ENCODE measurements at regions not wholly inside any gene's neighbourhood (a gene's known extent, or its start where the extent isn't known, plus 50 kb on each side); places are given as distances from the start of the nearest gene placed in this dataset.

DNA sequence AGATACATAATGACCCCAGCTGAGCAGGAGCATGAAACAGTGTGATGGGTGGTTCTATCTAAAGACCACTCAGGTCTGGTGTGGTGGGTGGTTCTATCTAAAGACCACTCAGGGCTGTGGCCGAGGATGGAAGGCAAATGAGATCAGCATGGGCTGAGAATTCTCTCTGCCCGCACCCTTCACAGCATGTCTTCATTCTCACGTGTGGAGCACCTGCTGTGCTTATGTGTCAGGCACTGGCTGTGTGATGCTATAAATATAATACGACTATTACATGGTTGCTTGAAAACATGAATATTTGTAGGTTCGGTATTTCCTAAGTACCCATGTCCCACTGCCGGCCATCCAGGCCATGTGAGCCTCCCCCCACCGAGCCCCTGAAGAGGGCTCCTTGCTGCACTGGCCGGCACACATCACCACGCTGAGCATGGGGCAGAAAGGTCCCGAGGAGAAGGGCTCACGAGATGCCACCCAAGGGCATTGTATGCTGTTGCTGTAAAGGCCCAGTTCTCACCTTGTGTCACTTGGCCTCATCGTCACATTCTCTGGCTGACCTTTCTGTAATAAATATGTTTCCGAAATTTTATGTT lies 810.2 kb downstream of the UQCRFS1 start:
- Histone ChIP-seq H3K9me3 (ENCODE audit: insufficient read depth, low read depth) (no peaks in the 10 kb centered on the region), H3K27ac (no peak overlapping the region), H4K20me1 (ENCODE audit: insufficient read depth) (no peaks in the 10 kb centered on the region), H3K4me1 (replicated peaks; ENCODE audit: insufficient read depth) (no peaks in the 10 kb centered on the region), H2AFZ (no peak overlapping the region), H3K4me3 (no peak overlapping the region), H3K27me3 (ENCODE audit: insufficient read depth, low read depth) (peaks cover 47% of the 10 kb centered on the region), H3F3A (ENCODE audit: insufficient read depth, low read depth) (no peaks in the 10 kb centered on the region), H3K36me3 (ENCODE audit: low read depth) (no peaks in the 10 kb centered on the region), H3K4me2 (no peak overlapping the region), H3K9me2 (ENCODE audit: insufficient read depth) (no peaks in the 10 kb centered on the region), H3K79me2 (ENCODE audit: low read depth) (no peaks in the 10 kb centered on the region)
- BruUV-seq (replicated peaks), result no TSS peak
- CTCF ChIA-PET, result no interaction called here
- TF ChIP-seq, protein P1, sequence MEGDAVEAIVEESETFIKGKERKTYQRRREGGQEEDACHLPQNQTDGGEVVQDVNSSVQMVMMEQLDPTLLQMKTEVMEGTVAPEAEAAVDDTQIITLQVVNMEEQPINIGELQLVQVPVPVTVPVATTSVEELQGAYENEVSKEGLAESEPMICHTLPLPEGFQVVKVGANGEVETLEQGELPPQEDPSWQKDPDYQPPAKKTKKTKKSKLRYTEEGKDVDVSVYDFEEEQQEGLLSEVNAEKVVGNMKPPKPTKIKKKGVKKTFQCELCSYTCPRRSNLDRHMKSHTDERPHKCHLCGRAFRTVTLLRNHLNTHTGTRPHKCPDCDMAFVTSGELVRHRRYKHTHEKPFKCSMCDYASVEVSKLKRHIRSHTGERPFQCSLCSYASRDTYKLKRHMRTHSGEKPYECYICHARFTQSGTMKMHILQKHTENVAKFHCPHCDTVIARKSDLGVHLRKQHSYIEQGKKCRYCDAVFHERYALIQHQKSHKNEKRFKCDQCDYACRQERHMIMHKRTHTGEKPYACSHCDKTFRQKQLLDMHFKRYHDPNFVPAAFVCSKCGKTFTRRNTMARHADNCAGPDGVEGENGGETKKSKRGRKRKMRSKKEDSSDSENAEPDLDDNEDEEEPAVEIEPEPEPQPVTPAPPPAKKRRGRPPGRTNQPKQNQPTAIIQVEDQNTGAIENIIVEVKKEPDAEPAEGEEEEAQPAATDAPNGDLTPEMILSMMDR (conservative IDR thresholded peaks at IDR 0.05), result no peak
- TF ChIP-seq EZH2 (IDR thresholded peaks at IDR 0.05; ENCODE audit: low read depth), result no peak
- POLR2A ChIA-PET (ENCODE audit: unreplicated experiment), result no interaction called here
- DNase-seq, result no peak
- intact Hi-C loops (cut with micrococcal nuclease; ENCODE audit: unreplicated experiment), result no loop called here

DNA sequence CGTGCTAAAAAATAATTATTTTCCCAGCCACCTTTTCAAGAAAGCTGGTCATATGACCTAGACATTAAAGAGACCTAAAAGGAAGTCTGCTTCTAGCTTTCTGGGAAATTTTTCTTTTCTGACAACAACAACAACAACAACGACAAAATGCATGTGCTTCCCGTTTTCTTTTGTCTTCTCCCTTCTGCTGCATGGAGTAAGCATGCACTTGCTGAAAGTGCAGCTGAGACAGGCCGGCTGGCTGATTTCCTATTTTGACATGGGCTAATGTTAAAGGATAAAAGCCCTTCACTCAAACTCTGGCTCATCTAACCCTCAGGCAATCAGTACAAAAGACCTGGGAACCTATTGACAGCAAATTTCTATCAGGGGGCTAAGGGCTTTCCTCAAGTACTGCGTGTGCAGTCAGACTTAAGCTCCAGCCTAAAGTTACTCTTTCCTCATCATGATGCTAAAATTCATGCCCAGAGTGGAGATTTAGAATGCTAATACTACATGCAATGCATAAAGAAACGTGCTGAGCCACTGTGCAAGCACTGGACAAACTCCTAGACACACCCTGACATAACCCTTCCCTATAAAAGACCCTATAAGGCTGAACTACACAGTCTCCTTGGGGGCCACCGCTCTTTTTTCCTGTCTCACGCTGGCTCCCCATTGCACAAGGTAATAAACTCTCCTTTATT lies 811.1 kb downstream of the UQCRFS1 start:
- Histone ChIP-seq H2AFZ (no peak overlapping the region), H3K4me3 (no peak overlapping the region), H3K9me2 (ENCODE audit: insufficient read depth) (no peaks in the 10 kb centered on the region), H3K4me2 (no peak overlapping the region), H3F3A (ENCODE audit: insufficient read depth, low read depth) (no peaks in the 10 kb centered on the region), H3K27me3 (ENCODE audit: insufficient read depth, low read depth) (peaks cover 45% of the 10 kb centered on the region), H3K36me3 (ENCODE audit: low read depth) (no peaks in the 10 kb centered on the region), H3K4me1 (replicated peaks; ENCODE audit: insufficient read depth) (no peaks in the 10 kb centered on the region), H3K9me3 (ENCODE audit: insufficient read depth, low read depth) (no peaks in the 10 kb centered on the region), H4K20me1 (ENCODE audit: insufficient read depth) (no peaks in the 10 kb centered on the region), H3K27ac (no peak overlapping the region), H3K79me2 (ENCODE audit: low read depth) (no peaks in the 10 kb centered on the region)
- ChIA-PET POLR2A (ENCODE audit: unreplicated experiment) (no interaction called here), CTCF (no interaction called here)
- TF ChIP-seq, protein P1 (conservative IDR thresholded peaks at IDR 0.05), result no peak
- TF ChIP-seq EZH2 (IDR thresholded peaks at IDR 0.05; ENCODE audit: low read depth), result no peak
- no peak for DNase-seq
- BruUV-seq (replicated peaks), result no TSS peak
- intact Hi-C loops (cut with micrococcal nuclease; ENCODE audit: unreplicated experiment), result no loop called here

GRCh38 chr19:28400953-28401671 lies 811.8 kb downstream of the UQCRFS1 start:
- ChIA-PET POLR2A (ENCODE audit: unreplicated experiment) (no interaction called here), CTCF (no interaction called here)
- Histone ChIP-seq H3F3A (ENCODE audit: insufficient read depth, low read depth) (no peaks in the 10 kb centered on the region), H3K27me3 (ENCODE audit: insufficient read depth, low read depth) (peaks cover 38% of the 10 kb centered on the region), H4K20me1 (ENCODE audit: insufficient read depth) (no peaks in the 10 kb centered on the region), H3K4me2 (no peak overlapping the region), H3K27ac (no peak overlapping the region), H3K4me3 (no peak overlapping the region), H3K79me2 (ENCODE audit: low read depth) (no peaks in the 10 kb centered on the region), H3K36me3 (ENCODE audit: low read depth) (no peaks in the 10 kb centered on the region), H3K9me2 (ENCODE audit: insufficient read depth) (no peaks in the 10 kb centered on the region), H3K4me1 (replicated peaks; ENCODE audit: insufficient read depth) (no peaks in the 10 kb centered on the region), H3K9me3 (ENCODE audit: insufficient read depth, low read depth) (no peaks in the 10 kb centered on the region), H2AFZ (no peak overlapping the region)
- intact Hi-C loops (cut with micrococcal nuclease; ENCODE audit: unreplicated experiment), result no loop called here
- BruUV-seq (replicated peaks), result no TSS peak
- no peak for DNase-seq
- TF ChIP-seq EZH2 (IDR thresholded peaks at IDR 0.05; ENCODE audit: low read depth), result no peak
- TF ChIP-seq, protein P1 (conservative IDR thresholded peaks at IDR 0.05), result no peak

Measured in PC-9 (cell line).